Tibial artery (tissue), 4 donors: ENCODE measurements at regions not wholly inside any gene's neighbourhood (a gene's known extent, or its start where the extent isn't known, plus 50 kb on each side); places are given as distances from the start of the nearest gene placed in this dataset.

Experiments
- DNase-seq, 2 donors: peaks; one replicate each; pipeline ENCODE4 v3.0.0-alpha.2; 2019
- H3K27ac ChIP-seq, 2 donors: fragments of 200-600 bp; sonication (generic) in 1 of 2; 1 replicate in 1 of 2; 2 replicates in 1 of 2; pipeline ENCODE4 v1.5.1; 2018 to 2019; ENCODE audit warnings: mild to moderate bottlenecking in 1 of 2
- H3K27me3 ChIP-seq, 2 donors: fragments of 200-600 bp; sonication (generic) in 1 of 2; one replicate each; pipeline versions ENCODE4 v1.5.1 to v1.6.0; 2016 to 2019
- H3K36me3 ChIP-seq, 3 donors: fragments of 200-600 bp; sonication (generic) in 2 of 3; one replicate each; pipeline ENCODE4 v1.5.1; 2016 to 2019; ENCODE audit warnings: mild to moderate bottlenecking in 2 of 3
- H3K4me1 ChIP-seq, 4 donors: fragments of 200-600 bp; sonication (generic) in 2 of 4; 1 replicate in 3 of 4; 2 replicates in 1 of 4; pipeline ENCODE4 v1.5.1; 2016 to 2019
- H3K4me3 ChIP-seq, 2 donors: fragments of 200-600 bp; sonication (generic) in 1 of 2; 1 replicate in 1 of 2; 2 replicates in 1 of 2; pipeline ENCODE4 v1.5.1; 2018 to 2019; ENCODE audit warnings: mild to moderate bottlenecking in 2 of 2
- H3K9me3 ChIP-seq, 3 donors: fragments of 200-600 bp; sonication (generic) in 1 of 3; one replicate each; pipeline ENCODE4 v1.5.1; 2016 to 2019
- CTCF ChIP-seq, 2 experiments: fragments of 200-600 bp in 1 of 2; fragments of 450-650 bp in 1 of 2; IDR thresholded peaks; one replicate each; pipeline ENCODE4 v1.5.1; 2017 to 2019; ENCODE audit warnings: antibody characterized with exemption in 2 of 2, mild to moderate bottlenecking in 1 of 2, moderate library complexity in 1 of 2
- intact Hi-C: fragments of 100-400 bp; cut with DNase I; formaldehyde crosslinking; loops from one replicate; pipeline ENCODE4 v1.15.0; 2023; ENCODE audit warnings: low total_unique reads

GRCh38 chr20:57943291-57943690 is 233.5 kb upstream of the PMEPA1 start:
- Histone ChIP-seq H3K36me3 (no peaks in the 10 kb centered on the region), H3K4me1 (peaks cover 0 to 20% (median 12%) of the 10 kb centered on the region in 4 donors), H3K4me3 (no peak overlapping the region), H3K27me3 (no peaks in the 10 kb centered on the region), H3K27ac (no peak overlapping the region), H3K9me3 (no peaks in the 10 kb centered on the region)
- no peak for TF ChIP-seq CTCF (IDR thresholded peaks at IDR 0.05)
- intact Hi-C loops, result no loop called here
- DNase-seq, result no peak

- Histone ChIP-seq H3K9me3 (no peaks in the 10 kb centered on the region), H3K4me3 (no peak overlapping the region), H3K36me3 (no peaks in the 10 kb centered on the region), H3K27ac (no peak overlapping the region), H3K27me3 (no peaks in the 10 kb centered on the region), H3K4me1 (peaks cover 0 to 26% (median 12%) of the 10 kb centered on the region in 4 donors)
- TF ChIP-seq CTCF (IDR thresholded peaks at IDR 0.05), result no peak
- intact Hi-C loops, result no loop called here
- DNase-seq, result no peak
Observed at GRCh38 chr20:57941604-57942381, 232.0 kb upstream of the PMEPA1 start.

- Histone ChIP-seq H3K4me3 (no peak overlapping the region), H3K27ac (no peak overlapping the region), H3K9me3 (no peaks in the 10 kb centered on the region), H3K4me1 (peaks cover 0 to 26% (median 12%) of the 10 kb centered on the region in 4 donors), H3K27me3 (no peaks in the 10 kb centered on the region), H3K36me3 (no peaks in the 10 kb centered on the region)
- TF ChIP-seq CTCF (IDR thresholded peaks at IDR 0.05), result no peak
- DNase-seq, result no peak
- intact Hi-C loops, result no loop called here
Observed at GRCh38 chr20:57940868-57941522, 231.2 kb upstream of the PMEPA1 start.

- H3K4me3 ChIP-seq, result no peak overlapping the region
- TF ChIP-seq CTCF (IDR thresholded peaks at IDR 0.05), result no peak
- peaks cover 0 to 26% (median 12%) of the 10 kb centered on the region in 4 donors for H3K4me1 ChIP-seq
- DNase-seq, result no peak
- no peaks in the 10 kb centered on the region for H3K27me3 ChIP-seq
- no peaks in the 10 kb centered on the region for H3K36me3 ChIP-seq
- no peak overlapping the region for H3K27ac ChIP-seq
- H3K9me3 ChIP-seq, result no peaks in the 10 kb centered on the region
- intact Hi-C loops, result no loop called here
Observed at GRCh38 chr20:57940376-57940775, 230.6 kb upstream of the PMEPA1 start.

GRCh38 chr20:57939499-57939898 is 229.7 kb upstream of the PMEPA1 start:
- H3K4me1 ChIP-seq, result peaks cover 0 to 26% (median 12%) of the 10 kb centered on the region in 4 donors
- no peaks in the 10 kb centered on the region for H3K9me3 ChIP-seq
- H3K27me3 ChIP-seq, result no peaks in the 10 kb centered on the region
- no peak overlapping the region for H3K4me3 ChIP-seq
- TF ChIP-seq CTCF (IDR thresholded peaks at IDR 0.05), result no peak
- intact Hi-C loops, result loop anchor here (10.0 kb wide), 1 partner anchor 245 kb away; no protein-coding TSS in a partner anchor
- H3K27ac ChIP-seq, result no peak overlapping the region
- no peaks in the 10 kb centered on the region for H3K36me3 ChIP-seq
- DNase-seq, result no peak
